ENCODE measurements at regions not wholly inside any gene's neighbourhood (a gene's known extent, or its start where the extent isn't known, plus 50 kb on each side); places are given as distances from the start of the nearest gene placed in this dataset.

- no peak for TF ChIP-seq CTCF (IDR thresholded peaks at IDR 0.05)
- Histone ChIP-seq H3K36me3 (no peaks in the 10 kb centered on the region), H3K4me3 (ENCODE audit: low read depth in 1 of 2, low read length in 1 of 2) (no peak overlapping the region), H3K27ac (no peak overlapping the region), H3K4me1 (ENCODE audit: control insufficient read depth in 1 of 2, insufficient read depth in 1 of 2, low read depth in 1 of 2, low read length in 1 of 2) (no peaks in the 10 kb centered on the region), H3K27me3 (no peaks in the 10 kb centered on the region), H3K9me3 (no peaks in the 10 kb centered on the region)
These were observed 112.3 kb downstream of the ASB9 start for GRCh38 chrX:15157624-15158023.

GRCh38 chrX:15151267-15152186, 118.4 kb downstream of the ASB9 start:
- H3K9me3 ChIP-seq = no peaks in the 10 kb centered on the region
- no peaks in the 10 kb centered on the region for H3K36me3 ChIP-seq
- no peak overlapping the region for H3K4me3 ChIP-seq (ENCODE audit: low read depth in 1 of 2, low read length in 1 of 2)
- H3K4me1 ChIP-seq (ENCODE audit: control insufficient read depth in 1 of 2, insufficient read depth in 1 of 2, low read depth in 1 of 2, low read length in 1 of 2) = no peaks in the 10 kb centered on the region
- TF ChIP-seq CTCF (IDR thresholded peaks at IDR 0.05) = no peak
- H3K27me3 ChIP-seq = no peaks in the 10 kb centered on the region
- H3K27ac ChIP-seq = no peak overlapping the region

GRCh38 chrX:15150586-15150985, 119.3 kb downstream of the ASB9 start:
- no peak for TF ChIP-seq CTCF (IDR thresholded peaks at IDR 0.05)
- H3K4me1 ChIP-seq (ENCODE audit: control insufficient read depth in 1 of 2, insufficient read depth in 1 of 2, low read depth in 1 of 2, low read length in 1 of 2) = no peaks in the 10 kb centered on the region
- no peak overlapping the region for H3K4me3 ChIP-seq (ENCODE audit: low read depth in 1 of 2, low read length in 1 of 2)
- no peaks in the 10 kb centered on the region for H3K36me3 ChIP-seq
- H3K27ac ChIP-seq = no peak overlapping the region
- no peaks in the 10 kb centered on the region for H3K9me3 ChIP-seq
- H3K27me3 ChIP-seq = no peaks in the 10 kb centered on the region

GRCh38 chrX:15146515-15146914, 123.4 kb downstream of the ASB9 start:
- H3K9me3 ChIP-seq = no peaks in the 10 kb centered on the region
- peak; percentile 24 for TF ChIP-seq CTCF (IDR thresholded peaks at IDR 0.05)

GRCh38 chrX:15143825-15144121, 126.1 kb downstream of the ASB9 start:
- TF ChIP-seq CTCF (IDR thresholded peaks at IDR 0.05) = no peak
- no peaks in the 10 kb centered on the region for H3K4me1 ChIP-seq (ENCODE audit: control insufficient read depth in 1 of 2, insufficient read depth in 1 of 2, low read depth in 1 of 2, low read length in 1 of 2)
- no peaks in the 10 kb centered on the region for H3K9me3 ChIP-seq
- H3K27ac ChIP-seq = no peak overlapping the region
- H3K27me3 ChIP-seq = no peaks in the 10 kb centered on the region
- H3K36me3 ChIP-seq = no peaks in the 10 kb centered on the region
- H3K4me3 ChIP-seq (ENCODE audit: low read depth in 1 of 2, low read length in 1 of 2) = no peak overlapping the region

More at GRCh38 chrX:15146515-15146914, 123.4 kb downstream of the ASB9 start:
- Histone ChIP-seq H3K4me1 (ENCODE audit: control insufficient read depth in 1 of 2, insufficient read depth in 1 of 2, low read depth in 1 of 2, low read length in 1 of 2) (no peaks in the 10 kb centered on the region), H3K27ac (no peak overlapping the region), H3K4me3 (ENCODE audit: low read depth in 1 of 2, low read length in 1 of 2) (no peak overlapping the region), H3K36me3 (no peaks in the 10 kb centered on the region), H3K27me3 (no peaks in the 10 kb centered on the region)

All from neutrophil (primary cell).